KBM-7 (cell line): ENCODE measurements at regions not wholly inside any gene's neighbourhood (a gene's known extent, or its start where the extent isn't known, plus 50 kb on each side); places are given as distances from the start of the nearest gene placed in this dataset.
A peak's percentile ranks its signal among the peaks of the same experiment; 100 is the strongest.

Source experiments
- DNase-seq: peaks from one replicate; pipeline ENCODE4 v3.0.0-alpha.2; 2015
- in situ Hi-C: fragments of 300-500 bp; cut with MboI; formaldehyde crosslinking; loops from 2 replicates; pipeline ENCODE4 v1.14.3; 2020; ENCODE audit warnings: low sequenced_read_pairs, low pct_unique_long_range_greater_than_20kb, mixed read lengths

DNA sequence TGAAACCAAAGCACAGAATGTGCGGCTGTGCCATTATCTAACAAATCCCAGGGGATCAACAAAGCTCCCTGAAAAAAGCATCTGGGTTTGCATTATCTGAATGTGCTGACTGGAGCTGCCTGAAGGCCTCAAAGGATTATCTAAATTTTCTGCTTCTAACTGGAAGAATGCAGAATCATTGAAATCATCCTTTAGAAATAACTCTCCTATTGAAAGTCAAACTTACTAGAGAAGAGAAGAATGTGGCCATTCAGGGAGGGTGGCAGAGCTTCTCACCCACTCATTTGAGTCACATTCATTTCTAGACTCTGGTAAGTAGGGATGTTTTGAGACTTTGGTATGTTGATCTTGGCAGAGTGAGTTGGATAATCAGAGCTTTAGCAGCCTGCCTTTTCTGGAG, 220.6 kb upstream of the RGS6 start:
- in situ Hi-C loops = no loop called here
- DNase-seq = no peak

DNA sequence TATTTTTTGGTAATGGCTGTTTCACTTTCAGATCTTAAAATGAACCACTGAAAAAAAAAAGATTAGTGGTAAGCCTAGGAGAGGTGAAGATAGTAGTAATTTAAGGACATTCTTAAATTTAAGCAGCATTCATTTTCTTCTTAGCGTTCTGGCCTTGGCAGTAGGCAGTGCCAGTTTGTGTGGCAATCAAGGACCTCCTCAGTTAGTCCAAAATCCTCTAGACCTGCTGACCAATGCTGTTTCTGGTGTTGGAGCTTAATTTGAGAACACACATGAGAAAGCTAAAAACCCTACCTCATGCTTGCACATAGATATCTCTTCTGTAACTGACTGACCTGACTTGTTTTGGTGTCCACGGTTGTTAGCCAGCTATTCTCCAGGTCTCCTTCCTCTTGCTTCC, 219.8 kb upstream of the RGS6 start:
- no peak for DNase-seq
- in situ Hi-C loops = no loop called here

GRCh38 chr14:71713016-71713415, 219.2 kb upstream of the RGS6 start:
- in situ Hi-C loops = no loop called here
- DNase-seq = no peak

DNA sequence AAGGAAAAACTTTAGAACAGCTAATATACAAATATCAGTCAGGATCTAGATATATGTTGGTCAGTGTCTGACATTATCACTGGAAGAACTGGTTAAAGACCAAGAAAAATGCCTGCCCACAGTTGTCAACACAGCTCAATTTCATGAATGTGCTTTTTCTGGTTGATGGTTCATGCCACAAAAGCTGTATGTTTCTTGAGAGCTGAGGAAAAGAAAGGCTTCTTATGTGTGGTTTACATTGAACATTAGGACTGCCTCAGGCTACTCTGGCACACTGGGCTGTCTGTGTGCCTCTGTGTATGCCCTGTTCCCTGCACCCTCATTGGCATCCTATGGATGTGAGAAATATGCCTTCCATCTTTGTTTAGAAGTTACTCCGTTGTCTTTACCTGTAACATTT, 218.8 kb upstream of the RGS6 start:
- in situ Hi-C loops = no loop called here
- DNase-seq = no peak

- in situ Hi-C loops = no loop called here
- no peak for DNase-seq
These were observed 218.0 kb upstream of the RGS6 start for GRCh38 chr14:71714225-71714624.

GRCh38 chr14:71716041-71716772, 216.0 kb upstream of the RGS6 start:
- DNase-seq = no peak
- in situ Hi-C loops = no loop called here

DNA sequence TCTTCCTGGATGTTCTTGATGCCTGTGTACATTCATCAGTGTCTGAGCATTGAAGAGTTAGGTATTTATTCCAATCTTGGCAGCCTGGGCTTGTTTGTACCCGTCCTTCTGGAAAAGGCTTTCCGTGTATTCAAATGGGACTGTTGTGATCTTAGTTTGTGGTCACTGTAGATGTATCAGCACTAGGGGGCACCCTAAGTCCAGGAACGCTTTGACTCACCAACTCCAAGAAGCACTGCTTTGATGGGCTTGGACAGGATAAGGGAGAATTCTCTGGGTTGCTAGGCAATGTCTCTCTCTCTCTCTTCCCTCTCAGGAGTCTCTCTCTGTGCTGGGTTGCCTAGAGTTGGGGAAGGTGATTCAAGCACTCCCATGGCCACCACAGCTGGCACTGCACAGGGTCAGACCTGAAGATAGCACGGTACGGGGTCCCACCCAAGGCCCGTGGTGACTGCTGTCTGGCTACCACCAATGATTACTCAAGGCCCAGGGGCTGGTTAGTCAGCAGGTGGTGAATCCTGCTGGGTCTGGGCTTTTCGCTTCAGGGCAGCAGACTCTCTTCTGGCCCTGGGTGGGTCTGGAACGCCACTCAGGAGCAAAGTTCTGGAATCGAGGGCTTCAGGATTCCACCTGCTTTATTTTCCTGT, 211.1 kb upstream of the RGS6 start:
- in situ Hi-C loops = no loop called here
- peak; percentile 70 for DNase-seq

GRCh38 chr14:71721791-71722190, 210.4 kb upstream of the RGS6 start:
- in situ Hi-C loops = no loop called here
- DNase-seq = no peak

GRCh38 chr14:71722885-71723284, 209.3 kb upstream of the RGS6 start:
- in situ Hi-C loops = no loop called here
- DNase-seq = no peak

- in situ Hi-C loops = no loop called here
- DNase-seq = no peak
These were observed 206.2 kb upstream of the RGS6 start for GRCh38 chr14:71725922-71726579.

- DNase-seq = no peak
- in situ Hi-C loops = no loop called here
These were observed 205.6 kb upstream of the RGS6 start for GRCh38 chr14:71726580-71727021.

DNA sequence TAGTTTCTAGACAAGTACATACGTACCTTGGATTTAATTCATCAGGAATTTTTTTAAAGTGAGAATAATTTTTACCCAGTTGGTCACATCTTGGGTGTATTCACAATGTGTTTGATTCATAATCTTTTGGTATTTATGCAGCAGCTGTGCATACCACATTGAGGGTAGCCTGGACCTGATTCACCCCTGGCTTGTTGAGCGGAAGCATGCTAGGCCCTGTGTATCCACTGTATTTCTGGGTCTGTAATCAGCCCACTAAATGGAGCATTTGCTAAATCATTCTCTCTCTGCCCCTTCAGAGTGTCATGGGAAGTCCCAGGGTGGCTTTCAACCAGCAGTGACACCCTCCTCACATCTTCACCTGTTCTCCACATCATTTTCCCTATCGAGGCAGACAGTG, 203.8 kb upstream of the RGS6 start:
- no peak for DNase-seq
- in situ Hi-C loops = no loop called here

GRCh38 chr14:71729596-71729995, 202.6 kb upstream of the RGS6 start:
- in situ Hi-C loops = no loop called here
- no peak for DNase-seq

GRCh38 chr14:71730471-71730870, 201.8 kb upstream of the RGS6 start:
- no peak for DNase-seq
- in situ Hi-C loops = no loop called here

DNA sequence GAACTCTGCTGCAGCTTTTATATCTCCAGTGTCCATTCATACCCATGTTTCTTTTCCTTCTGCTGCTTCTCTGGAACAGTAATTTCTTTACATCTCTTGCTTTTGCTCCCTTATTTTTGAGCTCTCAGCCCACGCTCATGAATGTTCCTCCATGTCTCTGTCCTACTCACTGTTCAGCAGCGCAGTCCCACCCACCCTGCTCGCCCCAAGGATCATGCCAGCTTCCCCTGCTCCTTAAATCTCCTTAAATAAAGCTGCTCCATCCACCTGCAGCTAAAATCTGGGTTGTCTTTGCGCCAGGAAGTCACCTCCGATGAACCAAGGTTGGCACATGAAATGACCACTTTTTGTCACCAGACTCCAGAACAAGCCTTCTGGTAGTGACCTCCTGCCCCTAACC, 201.1 kb upstream of the RGS6 start:
- in situ Hi-C loops = no loop called here
- DNase-seq = no peak

DNA sequence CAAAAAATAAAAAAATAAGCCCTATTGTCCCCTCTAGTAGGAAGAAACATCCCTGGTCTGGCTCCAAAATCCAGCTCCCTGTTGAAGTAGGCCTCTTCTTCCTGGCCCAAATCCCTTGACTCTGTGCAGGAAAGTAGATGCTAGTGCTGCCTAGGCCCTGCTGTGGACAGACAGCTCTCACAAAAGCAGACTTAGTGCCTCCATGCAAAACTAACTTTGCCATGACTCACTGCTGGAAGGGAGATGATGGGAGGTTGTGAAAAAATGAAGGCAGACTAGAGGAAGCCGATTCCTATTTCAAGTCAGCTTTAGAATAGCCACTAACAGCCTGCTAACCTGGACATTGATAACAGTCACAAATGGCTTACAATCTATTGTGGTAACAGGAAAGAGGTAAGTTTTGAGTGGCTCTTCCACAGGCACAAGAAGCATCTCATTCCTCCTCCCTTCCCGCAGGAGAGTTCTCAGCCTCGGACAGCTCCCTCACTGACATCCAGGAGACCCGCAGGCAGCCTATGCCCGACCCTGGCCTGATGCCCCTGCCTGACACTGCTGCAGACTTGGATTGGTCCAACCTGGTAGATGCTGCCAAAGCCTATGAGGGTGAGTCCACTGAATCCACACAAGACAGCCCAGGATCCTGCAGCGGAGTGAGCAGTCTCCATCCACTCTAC, 198.9 kb upstream of the RGS6 start:
- in situ Hi-C loops = no loop called here
- no peak for DNase-seq

DNA sequence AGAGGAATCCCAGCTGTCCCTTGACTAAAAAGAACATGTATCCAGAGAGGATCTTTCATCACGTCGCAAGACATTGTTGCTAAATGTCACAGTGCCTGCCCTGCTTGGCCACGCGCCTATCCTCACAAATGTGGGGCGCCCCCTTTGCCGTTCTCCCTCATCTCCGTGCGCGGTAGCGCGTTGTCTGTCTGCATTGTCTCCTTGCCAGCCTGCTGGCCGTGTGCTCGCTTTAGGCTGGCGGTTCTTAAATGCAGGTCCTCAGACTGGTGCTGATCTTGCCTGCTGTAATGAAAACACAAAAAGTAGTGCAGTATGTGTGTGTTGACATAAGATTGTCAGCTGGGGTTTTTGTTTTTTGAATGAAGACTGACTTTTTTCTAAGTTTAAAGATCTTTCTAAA, 198.2 kb upstream of the RGS6 start:
- no peak for DNase-seq
- in situ Hi-C loops = no loop called here

DNA sequence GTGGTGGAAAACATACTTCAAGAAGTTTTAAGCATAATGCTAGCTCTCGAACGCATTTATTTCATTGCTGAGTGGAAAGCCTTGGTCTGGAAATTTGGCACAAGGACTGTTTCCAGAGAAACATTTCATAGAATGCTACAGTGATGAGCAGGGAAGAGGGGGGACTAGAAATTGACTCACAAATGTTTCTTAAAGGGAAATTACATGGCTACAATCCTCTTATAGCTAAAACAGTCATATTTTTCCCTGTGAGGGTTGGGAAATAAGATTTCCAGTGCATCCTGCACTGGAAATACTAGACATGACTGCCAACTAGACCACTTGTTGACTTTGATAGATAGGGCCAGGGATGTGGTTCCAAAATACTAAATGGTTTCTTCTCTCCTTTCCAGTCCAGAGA, 197.3 kb upstream of the RGS6 start:
- no peak for DNase-seq
- in situ Hi-C loops = no loop called here

- in situ Hi-C loops = no loop called here
- DNase-seq = no peak
These were observed 194.5 kb upstream of the RGS6 start for GRCh38 chr14:71737760-71738159.
